A673 (cell line): ENCODE measurements at regions not wholly inside any gene's neighbourhood (a gene's known extent, or its start where the extent isn't known, plus 50 kb on each side); places are given as distances from the start of the nearest gene placed in this dataset.

ENCODE experiments used
- CTCF ChIP-seq: fragments of 300-800, 200-600 bp; sonication (generic); conservative IDR thresholded peaks from 2 replicates; pipeline ENCODE4 v1.5.1; 2017; ENCODE audit warnings: low read depth, mild to moderate bottlenecking, antibody characterized with exemption, low read length, moderate library complexity, mixed read lengths
- EZH2 ChIP-seq: fragments of 200-600 bp; sonication (generic); IDR thresholded peaks from 2 replicates; pipeline ENCODE4 v1.6.1; 2017; ENCODE audit warnings: borderline replicate concordance, low read depth, mild to moderate bottlenecking, mixed read lengths, antibody characterized with exemption, low read length; ENCODE audit not compliant: poor library complexity, severe bottlenecking

GRCh38 chr2:60303680-60304079 lies 249.8 kb downstream of the BCL11A start:
- TF ChIP-seq CTCF (no peak), EZH2 (no peak)
